GM21423 (cell line): ENCODE measurements at regions not wholly inside any gene's neighbourhood (a gene's known extent, or its start where the extent isn't known, plus 50 kb on each side); places are given as distances from the start of the nearest gene placed in this dataset.
A peak's percentile ranks its signal among the peaks of the same experiment; 100 is the strongest.
"Not testable (repeated sequence)": the region's sequence is repeated elsewhere in the genome, so short reads cannot be mapped to it uniquely, and the experiment has no call there.

Experiments
- ATAC-seq: cut with Tn5 transposase; IDR thresholded peaks from one replicate; pipeline ENCODE4 v1.9.1; 2021; ENCODE audit warnings: mild to moderate bottlenecking, moderate library complexity; ENCODE audit not compliant: unreplicated experiment

DNA sequence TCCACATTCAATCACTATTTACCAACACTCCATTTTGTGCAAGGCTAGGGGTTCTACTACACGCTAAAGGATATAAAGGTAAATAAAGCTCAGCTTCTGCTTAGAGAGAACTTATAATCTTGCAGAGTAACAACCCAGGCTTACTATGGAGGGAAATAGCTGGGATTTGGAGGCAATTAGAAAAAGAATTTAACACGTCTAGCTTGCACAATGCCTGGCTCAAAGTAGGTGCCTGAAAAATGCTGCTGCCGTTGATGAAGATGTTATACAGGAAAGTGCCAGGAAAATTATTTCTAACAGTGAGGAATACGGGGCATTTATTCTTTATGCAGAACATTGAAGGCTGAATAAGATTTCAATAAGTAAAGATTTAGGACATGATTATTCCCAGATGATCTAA, 214.2 kb downstream of the KITLG start:
- no peak for ATAC-seq

DNA sequence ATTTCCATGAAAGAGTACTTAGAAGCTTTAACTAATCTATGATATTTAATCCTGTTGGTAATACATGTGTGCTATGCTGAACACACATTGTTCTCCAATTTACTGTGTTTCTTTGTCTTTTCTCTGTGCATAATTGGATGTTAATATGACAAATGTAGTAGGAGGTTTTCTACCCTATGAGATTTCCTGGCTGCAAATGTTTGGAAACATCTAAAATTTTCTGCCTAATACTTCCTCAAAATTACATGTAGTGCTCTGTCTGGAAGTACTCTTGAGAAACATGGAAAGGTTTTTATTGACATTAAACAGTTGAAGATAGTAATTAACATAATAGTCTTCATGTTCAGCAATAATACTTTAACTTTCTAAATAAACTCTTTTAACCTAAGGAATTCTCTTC, 213.0 kb downstream of the KITLG start:
- ATAC-seq = no peak

DNA sequence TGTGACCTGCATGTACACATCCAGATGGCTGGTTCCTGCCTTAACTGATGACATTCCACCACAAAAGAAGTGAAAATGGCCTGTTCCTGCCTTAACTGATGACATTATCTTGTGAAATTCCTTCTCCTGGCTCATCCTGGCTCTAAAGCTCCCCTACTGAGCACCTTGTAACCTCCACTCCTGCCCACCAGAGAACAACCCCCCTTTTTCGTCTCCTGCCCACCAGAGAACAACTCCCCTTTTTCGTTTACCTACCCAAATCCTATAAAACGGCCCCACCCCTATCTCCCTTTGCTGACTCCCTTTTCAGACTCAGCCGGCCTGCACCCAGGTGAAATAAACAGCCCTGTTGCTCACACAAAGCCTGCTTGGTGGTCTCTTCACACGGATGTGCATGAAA, 212.2 kb downstream of the KITLG start:
- not testable (repeated sequence) for ATAC-seq

DNA sequence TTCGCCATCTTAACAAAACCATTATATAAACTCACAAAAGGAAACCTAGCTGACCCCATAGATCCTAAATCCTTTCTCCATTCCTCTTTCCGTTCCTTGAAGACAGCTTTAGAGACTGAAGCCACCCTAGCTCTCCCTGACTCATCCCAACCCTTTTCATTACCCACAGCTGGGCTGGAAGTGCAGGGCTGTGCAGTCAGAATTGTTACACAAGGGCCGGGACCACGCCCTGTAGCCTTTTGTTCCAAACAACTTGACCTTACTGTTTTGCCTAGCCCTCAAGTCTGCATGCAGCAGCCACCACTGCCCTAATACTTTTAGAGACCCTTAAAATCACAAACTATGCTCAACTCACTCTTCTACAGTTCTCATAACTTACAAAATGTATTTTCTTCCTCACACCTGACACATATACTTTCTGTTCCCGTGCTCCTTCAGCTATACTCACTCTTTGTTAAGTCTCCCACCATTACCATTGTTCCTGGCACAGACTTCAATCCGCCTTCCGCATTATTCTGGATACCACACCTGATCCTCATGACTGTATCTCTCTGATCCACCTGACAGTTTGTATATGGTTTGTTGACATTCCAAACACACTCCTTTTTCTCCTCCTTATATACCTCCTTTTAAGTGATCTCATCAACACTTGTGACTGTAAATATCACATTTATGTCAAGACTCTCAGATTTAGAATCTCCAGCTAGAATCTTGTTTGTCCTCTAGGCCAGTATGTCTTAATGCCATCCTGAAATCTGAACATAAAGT, 208.7 kb downstream of the KITLG start:
- ATAC-seq = no peak

DNA sequence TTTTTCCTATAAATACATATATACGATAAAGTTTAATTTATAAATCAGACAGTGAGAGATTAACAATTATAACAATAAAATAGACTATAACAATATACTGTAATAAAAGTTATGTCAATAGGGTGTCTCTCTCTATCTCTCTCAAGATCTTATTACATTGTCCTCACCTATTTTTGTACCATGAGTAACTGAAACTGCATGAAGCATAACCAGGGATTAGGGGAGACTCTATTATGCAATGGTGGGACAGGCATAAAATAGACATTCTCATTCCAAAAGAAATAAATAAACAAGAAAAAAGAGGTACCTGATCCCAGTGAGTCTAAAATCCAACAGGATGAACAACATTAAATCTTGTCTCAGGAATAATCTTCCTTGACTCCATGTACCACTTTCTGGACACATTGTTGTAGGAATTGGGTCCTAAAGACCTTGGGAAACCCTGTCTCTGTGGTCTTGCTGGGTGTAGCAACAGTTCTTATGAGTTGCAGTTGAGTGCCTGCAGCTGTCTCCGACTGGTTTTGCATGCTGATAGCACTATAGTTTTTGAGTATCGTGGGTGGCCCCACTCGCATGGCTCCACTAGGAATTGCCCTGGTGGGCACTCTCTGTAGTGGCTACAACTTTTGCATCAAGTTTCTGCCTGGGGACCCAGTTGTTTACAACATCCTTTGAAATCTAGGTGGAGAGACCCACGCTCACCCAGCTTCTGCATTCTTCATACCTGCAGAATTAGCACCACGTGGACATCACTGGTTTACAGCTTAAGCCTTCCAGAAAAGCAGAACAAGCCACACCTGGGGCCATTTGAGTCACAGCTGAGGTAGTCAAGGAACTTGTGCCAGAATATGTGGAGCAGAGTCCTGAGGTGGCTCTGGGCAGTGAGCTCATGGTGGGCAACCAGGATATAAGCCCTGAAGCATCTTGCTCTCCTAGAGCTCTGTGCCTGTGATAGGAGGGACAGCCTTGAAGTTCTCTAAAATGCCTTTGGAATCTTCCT, 204.7 kb downstream of the KITLG start:
- no peak for ATAC-seq

DNA sequence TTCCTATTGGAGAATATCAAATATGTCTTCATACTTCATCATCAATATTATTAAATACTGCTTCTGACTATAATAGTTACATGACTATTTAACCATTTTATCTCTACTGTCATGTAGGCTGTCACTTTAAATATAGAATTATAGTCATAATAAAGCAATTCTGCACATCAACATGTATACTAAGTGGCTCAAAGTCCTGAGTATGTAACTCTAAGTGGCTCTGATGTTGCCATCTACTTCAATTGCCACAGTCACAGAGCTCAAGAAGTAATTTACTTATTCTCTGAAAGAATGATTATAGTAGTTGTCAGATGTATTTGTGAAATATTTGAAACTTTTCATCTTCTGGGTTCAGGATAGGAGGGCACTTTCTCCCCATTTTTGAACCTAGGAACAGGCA, 202.3 kb downstream of the KITLG start:
- ATAC-seq = no peak

DNA sequence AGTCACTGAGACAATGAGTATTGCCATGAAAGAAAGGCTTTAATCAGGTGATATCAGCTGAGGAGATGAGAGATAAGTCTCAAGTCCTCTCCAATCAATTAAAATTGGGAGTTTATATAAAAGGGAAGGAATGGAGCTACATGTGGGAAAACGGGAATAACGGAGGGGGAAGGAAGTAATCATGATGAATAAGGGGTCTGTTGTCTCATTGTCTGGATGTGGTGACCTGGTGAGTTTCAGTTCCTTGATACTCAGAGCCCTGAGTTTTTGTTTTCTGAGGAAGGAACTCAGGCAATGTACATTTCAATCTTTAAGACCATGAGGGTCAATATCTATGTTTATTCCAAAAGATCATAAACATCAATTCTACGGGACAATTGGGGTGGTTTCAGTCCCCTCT, 198.8 kb downstream of the KITLG start:
- ATAC-seq = no peak

DNA sequence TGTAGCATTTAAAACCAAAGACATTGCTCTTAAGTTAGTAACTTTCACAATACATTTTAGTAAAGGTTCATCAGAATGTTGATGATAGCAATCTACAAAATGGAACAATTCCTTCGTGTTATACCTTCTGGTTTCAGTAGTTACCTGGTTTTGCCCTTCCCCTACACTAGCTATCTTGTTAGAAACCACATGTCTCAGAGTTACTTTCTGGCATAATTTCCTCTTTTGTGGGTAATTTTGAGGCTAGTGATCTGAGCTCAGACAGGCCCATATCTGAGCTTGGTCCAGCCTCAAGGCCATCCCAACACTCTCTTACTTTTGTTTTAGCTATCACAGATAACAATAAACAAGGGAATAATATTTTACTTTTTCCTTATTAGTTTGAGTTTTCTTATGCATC, 196.9 kb downstream of the KITLG start:
- ATAC-seq = no peak

DNA sequence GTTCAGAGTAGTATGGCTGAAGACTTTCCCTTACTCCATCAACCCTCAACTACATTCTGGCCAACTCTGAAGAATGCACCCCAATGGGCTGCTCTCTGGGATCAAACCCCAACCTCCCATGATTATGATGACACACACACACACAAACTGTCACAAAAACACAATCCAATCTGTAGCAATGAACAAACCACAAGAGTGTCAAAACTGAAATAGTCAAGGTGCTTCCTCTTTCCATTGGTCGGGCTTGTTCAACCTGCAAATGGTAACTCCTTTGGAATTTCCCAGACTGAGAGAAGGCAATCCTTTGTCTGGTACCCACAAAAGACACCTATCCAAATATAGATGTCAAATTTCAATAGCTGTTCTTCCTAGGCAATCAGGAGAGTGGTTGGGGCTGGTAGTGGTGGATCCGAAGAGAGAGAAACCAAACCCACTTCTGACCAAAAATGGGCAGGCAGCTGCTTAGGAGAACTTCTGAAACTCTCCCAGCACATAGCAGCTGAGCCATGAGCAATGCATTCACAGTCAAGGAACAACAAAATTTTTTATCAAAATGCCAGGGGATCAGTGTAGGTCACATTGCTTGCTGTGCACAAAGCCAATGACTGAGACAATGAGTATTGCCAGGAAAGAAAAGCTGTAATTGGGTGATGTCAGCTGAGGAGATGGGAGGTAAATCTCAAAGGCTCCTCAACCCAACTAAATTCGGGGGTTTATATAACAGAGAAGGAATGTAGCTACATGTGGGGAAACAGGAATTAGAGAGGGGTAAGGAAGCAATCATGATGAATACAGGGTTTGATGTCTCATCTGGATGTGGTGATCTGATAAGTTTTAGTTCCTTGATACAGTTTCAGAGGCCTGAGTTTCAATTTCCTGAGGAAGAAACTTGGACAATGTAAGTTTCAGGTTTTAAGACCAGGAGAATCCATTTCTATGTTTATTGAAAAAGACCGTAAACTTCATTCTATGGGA, 191.4 kb downstream of the KITLG start:
- no peak for ATAC-seq

DNA sequence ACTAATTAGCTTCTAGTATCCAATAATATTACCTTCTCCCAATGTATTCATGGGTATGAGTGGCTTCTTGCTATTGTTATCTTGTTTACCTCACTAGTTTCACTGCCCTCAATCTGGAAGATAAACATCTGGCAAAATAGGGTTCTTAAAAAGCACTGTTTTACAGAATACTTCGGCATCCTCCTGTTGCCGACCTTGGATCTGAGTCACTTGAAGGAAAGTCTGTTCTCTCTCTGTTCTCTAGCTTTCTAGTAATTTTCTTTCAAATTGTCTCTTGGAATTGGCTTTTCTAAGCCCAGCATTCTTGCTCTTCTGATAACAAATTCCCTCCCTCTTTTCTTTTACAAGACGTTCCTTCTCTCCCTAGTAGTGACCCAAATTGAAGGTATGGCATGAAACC, 189.5 kb downstream of the KITLG start:
- no peak for ATAC-seq

DNA sequence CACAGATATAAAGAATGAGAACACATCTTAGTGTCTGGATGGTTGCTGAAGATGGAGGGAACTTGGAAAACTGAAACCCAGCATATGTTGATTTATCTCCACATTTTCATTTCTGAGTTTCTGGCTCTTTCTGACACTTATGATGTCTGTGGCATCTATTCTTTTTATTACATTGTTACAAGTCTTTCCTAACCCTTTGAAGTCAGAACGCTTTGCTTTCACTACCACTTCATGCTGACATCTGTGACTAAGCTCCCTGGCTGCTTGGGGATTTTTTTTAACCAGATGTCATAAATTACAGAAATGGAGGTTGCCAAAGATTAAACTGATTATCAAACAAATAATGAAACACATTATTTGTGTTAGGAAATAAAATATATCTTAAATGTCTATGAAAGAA, 188.7 kb downstream of the KITLG start:
- ATAC-seq = peak; percentile 52

DNA sequence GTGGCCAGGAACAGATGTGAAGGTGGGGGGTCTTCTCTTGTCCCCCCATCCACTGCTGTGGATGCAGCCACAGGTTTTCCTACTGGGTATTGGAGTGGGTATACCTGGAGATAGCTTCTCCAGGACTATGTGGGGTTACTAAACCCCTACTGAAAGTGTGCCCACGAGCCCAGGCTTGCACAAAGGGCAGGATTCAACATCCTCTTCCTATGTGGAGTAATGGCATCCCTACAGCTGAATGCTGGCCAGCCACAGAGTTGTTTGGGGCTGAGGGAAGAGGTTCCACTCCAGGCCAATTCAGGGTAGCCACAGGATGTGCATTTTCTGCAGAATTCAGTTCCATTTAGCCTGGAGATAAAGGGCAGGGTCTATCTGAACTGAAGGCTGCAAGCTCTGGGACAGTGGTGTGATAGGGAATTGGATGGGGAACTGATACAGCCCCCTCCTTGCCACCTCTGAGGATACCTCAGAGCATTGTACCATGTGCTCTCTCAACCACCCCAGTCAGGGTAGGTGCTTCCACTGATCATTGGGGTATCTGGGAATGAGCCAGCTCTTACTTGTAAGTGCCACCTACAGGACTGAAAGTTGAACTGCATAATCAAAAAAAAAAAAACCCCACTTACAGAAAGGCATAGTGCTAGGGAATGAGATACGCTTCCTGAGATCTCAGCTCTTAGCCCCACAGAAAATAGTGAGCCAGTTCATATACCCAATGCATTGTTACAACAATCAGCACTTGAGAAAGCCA, 187.1 kb downstream of the KITLG start:
- peak; percentile 47 for ATAC-seq

DNA sequence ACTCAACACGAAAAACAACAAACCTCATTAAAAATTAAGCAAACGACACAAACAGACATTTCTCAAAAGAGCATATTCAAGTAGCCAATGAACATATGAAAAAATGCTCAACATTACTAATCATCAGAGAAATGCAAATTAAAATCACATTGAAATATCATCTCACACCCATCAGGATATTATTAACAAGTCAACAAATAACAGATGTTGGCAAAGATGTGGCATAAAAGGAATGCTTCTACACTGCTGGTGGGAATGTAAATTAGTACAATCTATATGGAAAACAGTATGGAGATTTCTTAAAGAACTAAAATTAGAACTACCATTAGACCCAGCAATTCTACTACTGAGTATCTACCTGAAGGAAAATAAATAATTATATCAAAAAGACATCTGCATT, 182.2 kb downstream of the KITLG start:
- no peak for ATAC-seq

DNA sequence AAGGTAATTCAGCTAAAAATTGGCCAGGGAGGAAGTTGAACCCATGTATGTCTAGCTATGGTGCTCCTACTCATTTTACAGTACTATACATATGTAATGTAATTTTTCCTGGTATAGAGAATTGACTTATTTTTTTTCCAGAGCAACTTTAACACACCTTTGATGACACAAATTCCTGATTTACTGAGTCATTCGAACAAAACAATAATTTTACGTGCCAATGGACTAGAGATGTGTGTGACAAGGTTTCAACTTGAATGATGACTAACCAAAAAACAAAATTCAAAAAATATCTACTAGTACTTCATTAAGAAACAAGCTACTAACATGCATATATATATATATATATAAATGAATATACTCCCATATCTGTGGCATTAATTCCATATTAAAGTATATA, 180.5 kb downstream of the KITLG start:
- no peak for ATAC-seq

DNA sequence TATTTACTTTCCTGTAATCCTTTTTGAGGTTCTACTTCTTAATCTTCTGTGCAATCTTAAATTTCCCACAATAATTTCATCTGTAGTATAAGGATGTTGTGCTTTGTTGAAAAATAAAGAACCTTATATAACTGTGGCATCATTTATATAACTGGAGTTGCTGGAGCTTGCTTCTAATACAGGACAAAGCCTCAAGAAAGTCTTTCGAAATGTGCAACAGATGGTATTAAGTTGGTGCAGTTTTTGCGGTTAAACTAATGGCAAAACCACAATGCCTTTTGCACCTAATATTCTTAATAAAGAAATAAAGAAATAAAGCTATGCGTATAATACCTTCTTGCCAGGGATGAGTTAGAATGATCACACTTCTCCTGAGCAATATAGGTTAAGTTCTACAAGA, 180.0 kb downstream of the KITLG start:
- ATAC-seq = no peak

DNA sequence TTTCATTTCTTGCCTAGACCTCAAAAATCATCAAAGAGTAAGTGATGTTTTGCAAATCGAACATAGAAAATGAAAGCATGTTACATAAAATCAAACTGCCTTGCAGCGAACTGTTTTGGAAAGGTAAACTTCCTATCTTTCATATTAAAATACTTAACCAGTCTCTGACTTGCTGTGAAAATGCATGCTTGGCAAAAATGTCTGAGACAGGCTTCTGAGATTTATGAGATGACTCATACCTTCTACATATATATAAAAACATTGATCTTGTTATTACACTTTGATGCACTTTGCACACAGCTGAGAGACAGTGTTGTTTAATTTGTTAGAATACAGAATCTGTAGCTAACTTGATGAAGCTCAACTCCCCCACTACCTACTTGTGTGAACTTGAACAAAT, 179.1 kb downstream of the KITLG start:
- ATAC-seq = no peak

DNA sequence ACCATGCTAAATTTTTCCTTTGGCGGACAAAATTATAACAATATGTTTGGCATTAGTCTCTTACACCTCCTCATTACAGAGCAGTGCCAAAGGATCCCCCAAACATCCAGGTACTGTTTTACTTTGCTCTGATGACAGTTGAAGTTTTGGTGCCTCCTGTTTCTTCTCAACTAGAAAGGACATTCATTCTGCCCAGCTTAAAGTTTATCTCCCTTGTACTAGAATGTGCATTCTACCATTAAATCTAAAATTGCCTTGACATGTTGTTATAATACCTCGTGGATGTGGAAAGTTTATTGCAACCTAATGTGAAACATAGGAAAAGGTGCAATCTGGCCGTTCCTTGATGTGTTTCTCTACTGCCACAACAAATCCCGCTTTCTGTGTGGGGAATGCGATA, 173.4 kb downstream of the KITLG start:
- ATAC-seq = no peak

DNA sequence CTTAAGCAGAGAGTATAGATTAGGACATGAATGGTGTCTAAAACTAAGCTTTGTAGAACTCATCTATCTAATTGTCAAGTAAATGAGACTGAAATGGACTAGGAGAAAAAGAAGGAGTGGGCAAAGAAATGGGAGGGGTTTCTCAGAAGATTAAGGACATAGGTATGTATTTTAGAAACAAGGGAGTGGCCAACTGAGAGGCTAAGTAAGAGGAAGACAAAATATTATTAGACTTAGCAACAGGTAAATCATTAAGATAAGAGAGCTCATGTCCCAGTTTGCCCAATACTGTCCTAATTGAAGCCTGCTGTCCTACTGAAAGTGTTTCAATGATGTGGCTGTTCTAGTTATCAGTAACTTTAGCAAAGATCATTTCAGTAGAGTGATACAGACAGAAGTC, 171.4 kb downstream of the KITLG start:
- ATAC-seq = no peak

DNA sequence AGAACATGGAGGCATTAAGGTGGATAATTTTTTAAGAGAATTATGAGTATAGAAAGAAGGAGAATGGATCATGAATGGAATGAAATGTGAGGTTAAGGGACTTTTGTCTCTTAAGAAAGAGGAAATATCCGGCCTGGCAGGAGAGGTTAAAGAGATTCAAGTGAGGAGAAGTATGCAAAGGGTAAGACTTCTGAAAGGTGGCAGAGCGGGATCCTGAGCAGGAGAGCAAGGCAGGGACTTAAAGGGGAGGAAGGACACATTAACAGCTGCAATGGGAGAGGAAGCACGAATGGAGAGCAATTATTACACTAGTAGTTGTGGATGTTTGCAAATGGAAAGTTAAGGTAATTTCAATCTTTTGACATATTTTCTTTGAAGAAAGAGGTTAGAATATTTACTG, 171.0 kb downstream of the KITLG start:
- ATAC-seq = no peak

DNA sequence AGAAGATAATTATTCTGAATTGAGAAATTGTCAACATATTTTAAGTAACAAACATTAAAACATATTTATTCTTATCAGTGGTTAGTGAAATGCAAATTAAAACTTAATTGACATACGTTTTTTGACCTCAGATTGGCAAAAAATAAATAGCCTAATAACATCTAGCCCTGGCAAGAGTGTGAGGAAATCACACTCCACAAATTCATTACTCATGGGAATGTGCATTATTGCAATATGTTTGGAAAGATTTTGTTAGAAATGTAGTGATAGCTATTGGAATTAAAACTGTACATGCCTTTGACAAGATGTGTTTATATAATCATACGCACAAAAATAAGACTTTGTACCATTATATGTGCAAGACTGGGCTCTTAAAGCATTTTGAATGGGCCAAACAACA, 168.6 kb downstream of the KITLG start:
- no peak for ATAC-seq
